ENCODE measurements at regions not wholly inside any gene's neighbourhood (a gene's known extent, or its start where the extent isn't known, plus 50 kb on each side); places are given as distances from the start of the nearest gene placed in this dataset.
"Not testable (repeated sequence)": the region's sequence is repeated elsewhere in the genome, so short reads cannot be mapped to it uniquely, and the experiment has no call there.

DNA sequence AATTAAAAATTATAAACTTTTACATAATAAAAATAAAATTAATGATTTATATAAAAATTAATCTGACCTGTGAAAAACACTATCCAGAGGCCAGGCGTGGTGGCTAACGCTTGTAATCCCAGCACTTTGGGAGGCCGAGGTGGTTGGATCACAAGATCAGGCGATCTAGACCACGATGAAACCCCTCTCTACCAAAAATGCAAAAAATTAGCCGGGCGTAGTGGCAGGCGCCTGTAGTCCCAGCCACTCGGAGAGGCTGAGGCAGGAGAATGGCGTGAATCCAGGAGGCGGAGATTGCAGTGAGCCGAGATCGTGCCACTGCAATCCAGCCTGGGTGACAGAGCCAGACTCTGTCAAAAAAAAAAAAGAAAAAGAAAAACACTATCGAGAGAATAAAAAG, 4865.2 kb upstream of the OR11H1 start:
- not testable (repeated sequence) for TF ChIP-seq POLR2A (IDR thresholded peaks at IDR 0.05)
- TF ChIP-seq, protein P1, sequence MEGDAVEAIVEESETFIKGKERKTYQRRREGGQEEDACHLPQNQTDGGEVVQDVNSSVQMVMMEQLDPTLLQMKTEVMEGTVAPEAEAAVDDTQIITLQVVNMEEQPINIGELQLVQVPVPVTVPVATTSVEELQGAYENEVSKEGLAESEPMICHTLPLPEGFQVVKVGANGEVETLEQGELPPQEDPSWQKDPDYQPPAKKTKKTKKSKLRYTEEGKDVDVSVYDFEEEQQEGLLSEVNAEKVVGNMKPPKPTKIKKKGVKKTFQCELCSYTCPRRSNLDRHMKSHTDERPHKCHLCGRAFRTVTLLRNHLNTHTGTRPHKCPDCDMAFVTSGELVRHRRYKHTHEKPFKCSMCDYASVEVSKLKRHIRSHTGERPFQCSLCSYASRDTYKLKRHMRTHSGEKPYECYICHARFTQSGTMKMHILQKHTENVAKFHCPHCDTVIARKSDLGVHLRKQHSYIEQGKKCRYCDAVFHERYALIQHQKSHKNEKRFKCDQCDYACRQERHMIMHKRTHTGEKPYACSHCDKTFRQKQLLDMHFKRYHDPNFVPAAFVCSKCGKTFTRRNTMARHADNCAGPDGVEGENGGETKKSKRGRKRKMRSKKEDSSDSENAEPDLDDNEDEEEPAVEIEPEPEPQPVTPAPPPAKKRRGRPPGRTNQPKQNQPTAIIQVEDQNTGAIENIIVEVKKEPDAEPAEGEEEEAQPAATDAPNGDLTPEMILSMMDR (IDR thresholded peaks at IDR 0.05): not testable (repeated sequence)

Measured in prostate gland (tissue), 2 donors.